IMR-90 (cell line): ENCODE measurements at regions not wholly inside any gene's neighbourhood (a gene's known extent, or its start where the extent isn't known, plus 50 kb on each side); places are given as distances from the start of the nearest gene placed in this dataset.
"Not testable (repeated sequence)": the region's sequence is repeated elsewhere in the genome, so short reads cannot be mapped to it uniquely, and the experiment has no call there.

Source experiments
- MAZ ChIP-seq: IDR thresholded peaks from 2 replicates; pipeline ENCODE4 v1.6.1; 2012; ENCODE audit warnings: low read depth, mild to moderate bottlenecking, low read length, improper control_type of control experiment, moderate library complexity, borderline replicate concordance
- POLR2A ChIP-seq: IDR thresholded peaks from 2 replicates; pipeline ENCODE4 v1.6.1; 2012; ENCODE audit warnings: mild to moderate bottlenecking, low read depth, low read length
- RAD21 ChIP-seq: IDR thresholded peaks from 2 replicates; pipeline ENCODE4 v1.6.1; 2012; ENCODE audit warnings: low read length, improper control_type of control experiment
- RCOR1 ChIP-seq: IDR thresholded peaks from 2 replicates; pipeline ENCODE4 v1.6.1; 2012; ENCODE audit warnings: mild to moderate bottlenecking, low read length, improper control_type of control experiment; ENCODE audit not compliant: insufficient replicate concordance
- RFX5 ChIP-seq: IDR thresholded peaks from 2 replicates; pipeline ENCODE4 v1.8.0; 2012; ENCODE audit warnings: low read depth, mild to moderate bottlenecking, low read length, moderate library complexity
- SMC3 ChIP-seq: fragments of 150-350 bp; IDR thresholded peaks from 2 replicates; pipeline ENCODE4 v1.6.1; 2016; ENCODE audit warnings: low read depth, mild to moderate bottlenecking, antibody characterized with exemption, low read length, moderate library complexity
- TF ChIP-seq, protein P1 (sequence below): conservative IDR thresholded peaks from 2 replicates; pipeline ENCODE4 v1.5.1; 2012; ENCODE audit warnings: mild to moderate bottlenecking, low read depth, low read length, improper control_type of control experiment

DNA sequence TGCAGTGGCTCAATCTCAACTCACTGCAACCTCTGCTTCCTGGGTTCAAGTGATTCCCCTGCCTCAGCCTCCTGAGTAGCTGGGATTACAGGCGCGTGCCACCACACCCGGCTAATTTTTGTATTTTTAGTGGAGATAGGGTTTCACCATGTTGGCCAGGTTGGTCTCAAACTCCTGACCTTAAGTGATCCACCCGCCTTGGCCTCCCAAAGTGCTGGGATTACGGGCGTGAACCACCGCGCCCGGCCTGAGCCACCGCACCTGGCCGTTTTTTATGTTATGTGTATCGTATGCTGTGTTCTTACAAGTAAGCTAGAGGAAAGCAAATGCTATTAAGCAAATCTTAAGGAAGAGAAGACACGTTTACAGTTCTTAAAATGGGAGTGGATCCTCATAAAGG, 141.8 kb downstream of the DNAJB6 start:
- TF ChIP-seq, protein P1, sequence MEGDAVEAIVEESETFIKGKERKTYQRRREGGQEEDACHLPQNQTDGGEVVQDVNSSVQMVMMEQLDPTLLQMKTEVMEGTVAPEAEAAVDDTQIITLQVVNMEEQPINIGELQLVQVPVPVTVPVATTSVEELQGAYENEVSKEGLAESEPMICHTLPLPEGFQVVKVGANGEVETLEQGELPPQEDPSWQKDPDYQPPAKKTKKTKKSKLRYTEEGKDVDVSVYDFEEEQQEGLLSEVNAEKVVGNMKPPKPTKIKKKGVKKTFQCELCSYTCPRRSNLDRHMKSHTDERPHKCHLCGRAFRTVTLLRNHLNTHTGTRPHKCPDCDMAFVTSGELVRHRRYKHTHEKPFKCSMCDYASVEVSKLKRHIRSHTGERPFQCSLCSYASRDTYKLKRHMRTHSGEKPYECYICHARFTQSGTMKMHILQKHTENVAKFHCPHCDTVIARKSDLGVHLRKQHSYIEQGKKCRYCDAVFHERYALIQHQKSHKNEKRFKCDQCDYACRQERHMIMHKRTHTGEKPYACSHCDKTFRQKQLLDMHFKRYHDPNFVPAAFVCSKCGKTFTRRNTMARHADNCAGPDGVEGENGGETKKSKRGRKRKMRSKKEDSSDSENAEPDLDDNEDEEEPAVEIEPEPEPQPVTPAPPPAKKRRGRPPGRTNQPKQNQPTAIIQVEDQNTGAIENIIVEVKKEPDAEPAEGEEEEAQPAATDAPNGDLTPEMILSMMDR = not testable (repeated sequence)
- TF ChIP-seq POLR2A, MAZ, RAD21, RFX5, SMC3, RCOR1: not testable (repeated sequence)
